ENCODE measurements at regions not wholly inside any gene's neighbourhood (a gene's known extent, or its start where the extent isn't known, plus 50 kb on each side); places are given as distances from the start of the nearest gene placed in this dataset.

GRCh38 chr6:100173211-100173610, 179.2 kb upstream of the MCHR2 start:
- TF ChIP-seq POLR2AphosphoS5 (IDR thresholded peaks at IDR 0.05; ENCODE audit: low read length): no peak
- TF ChIP-seq CTCF (IDR thresholded peaks at IDR 0.05 in 2 of 3, conservative IDR thresholded peaks at IDR 0.05 in 1 of 3; ENCODE audit: control insufficient read depth in 2 of 3, extremely low read depth in 1 of 3, insufficient read depth in 1 of 3, low read depth in 3 of 3, low read length in 3 of 3): no peak
- no peak for TF ChIP-seq ZNF207 (IDR thresholded peaks at IDR 0.05; ENCODE audit: borderline replicate concordance)
- no peak for TF ChIP-seq TAF1 (IDR thresholded peaks at IDR 0.05; ENCODE audit: borderline replicate concordance, low read depth, low read length)
- no peak for TF ChIP-seq POLR2A (IDR thresholded peaks at IDR 0.05; ENCODE audit: low read depth, low read length)
- TF ChIP-seq EZH2 (IDR thresholded peaks at IDR 0.05; ENCODE audit: borderline replicate concordance, control insufficient read depth, low read depth, low read length): no peak
- TF ChIP-seq SRF (IDR thresholded peaks at IDR 0.05; ENCODE audit: low read depth in 2 of 2, low read length in 2 of 2): no peak
- no peak for TF ChIP-seq ELK1 (IDR thresholded peaks at IDR 0.05; ENCODE audit: low read depth, low read length)
- no peak for TF ChIP-seq BCL3 (IDR thresholded peaks at IDR 0.05; ENCODE audit: borderline replicate concordance, insufficient read depth, low read depth, low read length, poor library complexity, severe bottlenecking)

Data from GM12878 (cell line).